Hypothalamus (tissue), 51 donors: ENCODE measurements at regions not wholly inside any gene's neighbourhood (a gene's known extent, or its start where the extent isn't known, plus 50 kb on each side); places are given as distances from the start of the nearest gene placed in this dataset.
"Not testable (repeated sequence)": the region's sequence is repeated elsewhere in the genome, so short reads cannot be mapped to it uniquely, and the experiment has no call there.

ENCODE experiments used
- DNase-seq, 51 donors: peaks; one replicate each; lab custom pipeline; 2025; lab: John Stamatoyannopoulos, UW

- no peak for DNase-seq
Observed at GRCh38 chr10:56298941-56299340, 62.1 kb downstream of the ZWINT start.

- no peak for DNase-seq
Observed at GRCh38 chr10:56296618-56297017, 64.4 kb downstream of the ZWINT start.

GRCh38 chr10:56288403-56288802 is 72.7 kb downstream of the ZWINT start:
- no peak for DNase-seq

- no peak for DNase-seq
Observed at GRCh38 chr10:56286096-56286495, 75.0 kb downstream of the ZWINT start.

GRCh38 chr10:56279270-56279669 is 81.8 kb downstream of the ZWINT start:
- DNase-seq, result no peak

GRCh38 chr10:56269181-56269580 is 91.9 kb downstream of the ZWINT start:
- DNase-seq, result no peak

GRCh38 chr10:56266120-56266519 is 94.9 kb downstream of the ZWINT start:
- DNase-seq, result no peak

GRCh38 chr10:56258991-56259390 is 102.1 kb downstream of the ZWINT start:
- no peak for DNase-seq

- DNase-seq, result no peak
Observed at GRCh38 chr10:56258378-56258777, 102.7 kb downstream of the ZWINT start.

GRCh38 chr10:56255298-56255697 is 105.8 kb downstream of the ZWINT start:
- no peak for DNase-seq

- DNase-seq, result no peak
Observed at GRCh38 chr10:56240471-56240870, 120.6 kb downstream of the ZWINT start.

GRCh38 chr10:56231436-56231835 is 129.6 kb downstream of the ZWINT start:
- DNase-seq, result no peak

- no peak for DNase-seq
Observed at GRCh38 chr10:56222237-56222636, 138.8 kb downstream of the ZWINT start.

- DNase-seq, result no peak
Observed at GRCh38 chr10:56212951-56213350, 148.1 kb downstream of the ZWINT start.

GRCh38 chr10:56181607-56182006 is 179.5 kb downstream of the ZWINT start:
- DNase-seq, result no peak

- DNase-seq, result no peak
Observed at GRCh38 chr10:56178210-56178609, 182.8 kb downstream of the ZWINT start.

GRCh38 chr10:56155091-56155513 is 206.0 kb downstream of the ZWINT start:
- DNase-seq, result not testable (repeated sequence)

GRCh38 chr10:56146806-56147205 is 214.3 kb downstream of the ZWINT start:
- DNase-seq, result no peak

GRCh38 chr10:56142092-56142728 is 218.8 kb downstream of the ZWINT start:
- DNase-seq, result no peak

- no peak for DNase-seq
Observed at GRCh38 chr10:56139405-56139804, 221.7 kb downstream of the ZWINT start.

- DNase-seq, result no peak
Observed at GRCh38 chr10:56135828-56136227, 225.2 kb downstream of the ZWINT start.

- DNase-seq, result no peak
Observed at GRCh38 chr10:56123247-56123646, 237.8 kb downstream of the ZWINT start.

- DNase-seq, result no peak
Observed at GRCh38 chr10:56116684-56117083, 244.4 kb downstream of the ZWINT start.
